ENCODE measurements at regions not wholly inside any gene's neighbourhood (a gene's known extent, or its start where the extent isn't known, plus 50 kb on each side); places are given as distances from the start of the nearest gene placed in this dataset.

- H3K27me3 ChIP-seq (ENCODE audit: low read depth, low read length), result no peaks in the 10 kb centered on the region
- no peak overlapping the region for H3K27ac ChIP-seq (ENCODE audit: low read length)
- no peaks in the 10 kb centered on the region for H3K9me3 ChIP-seq (ENCODE audit: control insufficient read depth in 1 of 2, low read length in 2 of 2)
- H3K36me3 ChIP-seq (ENCODE audit: control insufficient read depth in 1 of 2, insufficient read depth in 2 of 2, low read length in 2 of 2), result no peaks in the 10 kb centered on the region
- H3K4me3 ChIP-seq (ENCODE audit: low read depth in 1 of 2, low read length in 2 of 2), result no peak overlapping the region
- no peaks in the 10 kb centered on the region for H3K4me1 ChIP-seq (ENCODE audit: control insufficient read depth in 1 of 2, insufficient read depth in 2 of 2, low read length in 2 of 2)
These were observed 695.9 kb upstream of the FAM98A start for GRCh38 chr2:34294961-34295360.

GRCh38 chr2:34291076-34291475 is 692.0 kb upstream of the FAM98A start:
- Histone ChIP-seq H3K4me3 (ENCODE audit: low read depth in 1 of 2, low read length in 2 of 2) (no peak overlapping the region), H3K36me3 (ENCODE audit: control insufficient read depth in 1 of 2, insufficient read depth in 2 of 2, low read length in 2 of 2) (no peaks in the 10 kb centered on the region), H3K4me1 (ENCODE audit: control insufficient read depth in 1 of 2, insufficient read depth in 2 of 2, low read length in 2 of 2) (no peaks in the 10 kb centered on the region), H3K27me3 (ENCODE audit: low read depth, low read length) (no peaks in the 10 kb centered on the region), H3K27ac (ENCODE audit: low read length) (no peak overlapping the region), H3K9me3 (ENCODE audit: control insufficient read depth in 1 of 2, low read length in 2 of 2) (no peaks in the 10 kb centered on the region)

- Histone ChIP-seq H3K27me3 (ENCODE audit: low read depth, low read length) (no peaks in the 10 kb centered on the region), H3K36me3 (ENCODE audit: control insufficient read depth in 1 of 2, insufficient read depth in 2 of 2, low read length in 2 of 2) (no peaks in the 10 kb centered on the region), H3K27ac (ENCODE audit: low read length) (no peak overlapping the region), H3K9me3 (ENCODE audit: control insufficient read depth in 1 of 2, low read length in 2 of 2) (no peaks in the 10 kb centered on the region), H3K4me3 (ENCODE audit: low read depth in 1 of 2, low read length in 2 of 2) (no peak overlapping the region), H3K4me1 (ENCODE audit: control insufficient read depth in 1 of 2, insufficient read depth in 2 of 2, low read length in 2 of 2) (no peaks in the 10 kb centered on the region)
These were observed 688.9 kb upstream of the FAM98A start for GRCh38 chr2:34288016-34288415.

GRCh38 chr2:34280606-34281005 is 681.5 kb upstream of the FAM98A start:
- H3K36me3 ChIP-seq (ENCODE audit: control insufficient read depth in 1 of 2, insufficient read depth in 2 of 2, low read length in 2 of 2), result no peaks in the 10 kb centered on the region
- no peaks in the 10 kb centered on the region for H3K9me3 ChIP-seq (ENCODE audit: control insufficient read depth in 1 of 2, low read length in 2 of 2)
- no peaks in the 10 kb centered on the region for H3K4me1 ChIP-seq (ENCODE audit: control insufficient read depth in 1 of 2, insufficient read depth in 2 of 2, low read length in 2 of 2)
- H3K27ac ChIP-seq (ENCODE audit: low read length), result no peak overlapping the region
- H3K27me3 ChIP-seq (ENCODE audit: low read depth, low read length), result no peaks in the 10 kb centered on the region
- H3K4me3 ChIP-seq (ENCODE audit: low read depth in 1 of 2, low read length in 2 of 2), result no peak overlapping the region

- H3K27me3 ChIP-seq (ENCODE audit: low read depth, low read length), result no peaks in the 10 kb centered on the region
- no peak overlapping the region for H3K27ac ChIP-seq (ENCODE audit: low read length)
- no peak overlapping the region for H3K4me3 ChIP-seq (ENCODE audit: low read depth in 1 of 2, low read length in 2 of 2)
- no peaks in the 10 kb centered on the region for H3K36me3 ChIP-seq (ENCODE audit: control insufficient read depth in 1 of 2, insufficient read depth in 2 of 2, low read length in 2 of 2)
- H3K4me1 ChIP-seq (ENCODE audit: control insufficient read depth in 1 of 2, insufficient read depth in 2 of 2, low read length in 2 of 2), result no peaks in the 10 kb centered on the region
- peaks cover 0 to 7% of the 10 kb centered on the region in 2 donors for H3K9me3 ChIP-seq (ENCODE audit: control insufficient read depth in 1 of 2, low read length in 2 of 2)
These were observed 668.0 kb upstream of the FAM98A start for GRCh38 chr2:34266908-34267697.

GRCh38 chr2:34261701-34262100 is 662.6 kb upstream of the FAM98A start:
- Histone ChIP-seq H3K4me1 (ENCODE audit: control insufficient read depth in 1 of 2, insufficient read depth in 2 of 2, low read length in 2 of 2) (no peaks in the 10 kb centered on the region), H3K27ac (ENCODE audit: low read length) (no peak overlapping the region), H3K27me3 (ENCODE audit: low read depth, low read length) (no peaks in the 10 kb centered on the region), H3K4me3 (ENCODE audit: low read depth in 1 of 2, low read length in 2 of 2) (no peak overlapping the region), H3K36me3 (ENCODE audit: control insufficient read depth in 1 of 2, insufficient read depth in 2 of 2, low read length in 2 of 2) (no peaks in the 10 kb centered on the region), H3K9me3 (ENCODE audit: control insufficient read depth in 1 of 2, low read length in 2 of 2) (peaks cover 0 to 4% of the 10 kb centered on the region in 2 donors)

GRCh38 chr2:34254272-34254878 is 655.3 kb upstream of the FAM98A start:
- Histone ChIP-seq H3K9me3 (ENCODE audit: control insufficient read depth in 1 of 2, low read length in 2 of 2) (no peaks in the 10 kb centered on the region), H3K36me3 (ENCODE audit: control insufficient read depth in 1 of 2, insufficient read depth in 2 of 2, low read length in 2 of 2) (no peaks in the 10 kb centered on the region), H3K27me3 (ENCODE audit: low read depth, low read length) (no peaks in the 10 kb centered on the region), H3K4me3 (ENCODE audit: low read depth in 1 of 2, low read length in 2 of 2) (no peak overlapping the region), H3K27ac (ENCODE audit: low read length) (no peak overlapping the region), H3K4me1 (ENCODE audit: control insufficient read depth in 1 of 2, insufficient read depth in 2 of 2, low read length in 2 of 2) (no peaks in the 10 kb centered on the region)

GRCh38 chr2:34252111-34252510 is 653.0 kb upstream of the FAM98A start:
- no peaks in the 10 kb centered on the region for H3K27me3 ChIP-seq (ENCODE audit: low read depth, low read length)
- no peak overlapping the region for H3K27ac ChIP-seq (ENCODE audit: low read length)
- H3K9me3 ChIP-seq (ENCODE audit: control insufficient read depth in 1 of 2, low read length in 2 of 2), result no peaks in the 10 kb centered on the region
- H3K4me1 ChIP-seq (ENCODE audit: control insufficient read depth in 1 of 2, insufficient read depth in 2 of 2, low read length in 2 of 2), result no peaks in the 10 kb centered on the region
- no peaks in the 10 kb centered on the region for H3K36me3 ChIP-seq (ENCODE audit: control insufficient read depth in 1 of 2, insufficient read depth in 2 of 2, low read length in 2 of 2)
- H3K4me3 ChIP-seq (ENCODE audit: low read depth in 1 of 2, low read length in 2 of 2), result no peak overlapping the region

GRCh38 chr2:34251578-34251977 is 652.5 kb upstream of the FAM98A start:
- H3K4me1 ChIP-seq (ENCODE audit: control insufficient read depth in 1 of 2, insufficient read depth in 2 of 2, low read length in 2 of 2), result no peaks in the 10 kb centered on the region
- no peak overlapping the region for H3K27ac ChIP-seq (ENCODE audit: low read length)
- no peaks in the 10 kb centered on the region for H3K9me3 ChIP-seq (ENCODE audit: control insufficient read depth in 1 of 2, low read length in 2 of 2)
- H3K27me3 ChIP-seq (ENCODE audit: low read depth, low read length), result no peaks in the 10 kb centered on the region
- no peaks in the 10 kb centered on the region for H3K36me3 ChIP-seq (ENCODE audit: control insufficient read depth in 1 of 2, insufficient read depth in 2 of 2, low read length in 2 of 2)
- no peak overlapping the region for H3K4me3 ChIP-seq (ENCODE audit: low read depth in 1 of 2, low read length in 2 of 2)

GRCh38 chr2:34244195-34244594 is 645.1 kb upstream of the FAM98A start:
- H3K4me3 ChIP-seq (ENCODE audit: low read depth in 1 of 2, low read length in 2 of 2), result no peak overlapping the region
- no peaks in the 10 kb centered on the region for H3K9me3 ChIP-seq (ENCODE audit: control insufficient read depth in 1 of 2, low read length in 2 of 2)
- no peaks in the 10 kb centered on the region for H3K27me3 ChIP-seq (ENCODE audit: low read depth, low read length)
- no peaks in the 10 kb centered on the region for H3K4me1 ChIP-seq (ENCODE audit: control insufficient read depth in 1 of 2, insufficient read depth in 2 of 2, low read length in 2 of 2)
- no peaks in the 10 kb centered on the region for H3K36me3 ChIP-seq (ENCODE audit: control insufficient read depth in 1 of 2, insufficient read depth in 2 of 2, low read length in 2 of 2)
- no peak overlapping the region for H3K27ac ChIP-seq (ENCODE audit: low read length)

GRCh38 chr2:34242763-34243123 is 643.6 kb upstream of the FAM98A start:
- H3K4me1 ChIP-seq (ENCODE audit: control insufficient read depth in 1 of 2, insufficient read depth in 2 of 2, low read length in 2 of 2), result no peaks in the 10 kb centered on the region
- peaks cover 0 to under 1% of the 10 kb centered on the region in 2 donors for H3K9me3 ChIP-seq (ENCODE audit: control insufficient read depth in 1 of 2, low read length in 2 of 2)
- H3K27me3 ChIP-seq (ENCODE audit: low read depth, low read length), result no peaks in the 10 kb centered on the region
- no peak overlapping the region for H3K4me3 ChIP-seq (ENCODE audit: low read depth in 1 of 2, low read length in 2 of 2)
- no peak overlapping the region for H3K27ac ChIP-seq (ENCODE audit: low read length)
- no peaks in the 10 kb centered on the region for H3K36me3 ChIP-seq (ENCODE audit: control insufficient read depth in 1 of 2, insufficient read depth in 2 of 2, low read length in 2 of 2)
